Omental fat pad (tissue), 3 donors: ENCODE measurements at regions not wholly inside any gene's neighbourhood (a gene's known extent, or its start where the extent isn't known, plus 50 kb on each side); places are given as distances from the start of the nearest gene placed in this dataset.
A peak's percentile ranks its signal among the peaks of the same experiment; 100 is the strongest.

Experiments
- ATAC-seq: fragments of 150-250 bp; one replicate; pipeline ENCODE4 v1.9.1; 2016; ENCODE audit warnings: mild to moderate bottlenecking, moderate library complexity; ENCODE audit not compliant: low FRiP score
- DNase-seq: peaks from one replicate; pipeline ENCODE4 v3.0.0-alpha.2; 2019; ENCODE audit warnings: low spot score
- TF ChIP-seq, protein P1 (sequence below), 3 donors: fragments of 450-650 bp; IDR thresholded peaks; one replicate each; pipeline ENCODE4 v1.5.1; 2016 to 2017; ENCODE audit warnings: antibody characterized with exemption in 3 of 3, mild to moderate bottlenecking in 3 of 3, moderate library complexity in 2 of 3

GRCh38 chr4:111755571-111755970 lies 389.7 kb upstream of the FAM241A start:
- TF ChIP-seq, protein P1, sequence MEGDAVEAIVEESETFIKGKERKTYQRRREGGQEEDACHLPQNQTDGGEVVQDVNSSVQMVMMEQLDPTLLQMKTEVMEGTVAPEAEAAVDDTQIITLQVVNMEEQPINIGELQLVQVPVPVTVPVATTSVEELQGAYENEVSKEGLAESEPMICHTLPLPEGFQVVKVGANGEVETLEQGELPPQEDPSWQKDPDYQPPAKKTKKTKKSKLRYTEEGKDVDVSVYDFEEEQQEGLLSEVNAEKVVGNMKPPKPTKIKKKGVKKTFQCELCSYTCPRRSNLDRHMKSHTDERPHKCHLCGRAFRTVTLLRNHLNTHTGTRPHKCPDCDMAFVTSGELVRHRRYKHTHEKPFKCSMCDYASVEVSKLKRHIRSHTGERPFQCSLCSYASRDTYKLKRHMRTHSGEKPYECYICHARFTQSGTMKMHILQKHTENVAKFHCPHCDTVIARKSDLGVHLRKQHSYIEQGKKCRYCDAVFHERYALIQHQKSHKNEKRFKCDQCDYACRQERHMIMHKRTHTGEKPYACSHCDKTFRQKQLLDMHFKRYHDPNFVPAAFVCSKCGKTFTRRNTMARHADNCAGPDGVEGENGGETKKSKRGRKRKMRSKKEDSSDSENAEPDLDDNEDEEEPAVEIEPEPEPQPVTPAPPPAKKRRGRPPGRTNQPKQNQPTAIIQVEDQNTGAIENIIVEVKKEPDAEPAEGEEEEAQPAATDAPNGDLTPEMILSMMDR (IDR thresholded peaks at IDR 0.05): no peak
- no peak for ATAC-seq
- no peak for DNase-seq

GRCh38 chr4:111761531-111761930 lies 383.7 kb upstream of the FAM241A start:
- ATAC-seq (no peak), DNase-seq (no peak)
- TF ChIP-seq, protein P1 (IDR thresholded peaks at IDR 0.05): no peak

GRCh38 chr4:111770514-111770913 lies 374.7 kb upstream of the FAM241A start:
- TF ChIP-seq, protein P1 (IDR thresholded peaks at IDR 0.05): no peak
- ATAC-seq: no peak
- no peak for DNase-seq

DNA sequence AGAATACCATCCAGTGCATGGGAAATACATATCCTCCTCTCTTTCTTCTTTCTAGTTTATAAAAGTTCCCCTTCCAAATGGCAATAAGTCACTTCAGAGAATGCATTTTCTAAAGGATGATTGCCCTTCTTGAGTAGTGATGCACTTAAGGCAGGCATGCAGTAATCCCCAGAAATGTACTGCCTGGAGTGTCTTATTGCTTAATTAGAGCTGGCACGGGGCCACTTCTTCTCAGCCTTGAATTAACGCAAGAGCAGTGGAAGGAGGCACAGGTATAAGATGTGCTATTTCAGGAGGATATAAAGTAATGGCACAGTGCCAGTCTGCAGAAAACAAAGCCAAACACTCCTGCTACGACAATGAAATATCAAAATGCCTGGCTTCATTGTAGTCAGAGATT lies 371.4 kb upstream of the FAM241A start:
- ATAC-seq: no peak
- TF ChIP-seq, protein P1 (IDR thresholded peaks at IDR 0.05): no peak
- no peak for DNase-seq

GRCh38 chr4:111775556-111776297 lies 369.5 kb upstream of the FAM241A start:
- ATAC-seq (peak; percentile 69), DNase-seq (no peak)
- TF ChIP-seq, protein P1 (IDR thresholded peaks at IDR 0.05): no peak

DNA sequence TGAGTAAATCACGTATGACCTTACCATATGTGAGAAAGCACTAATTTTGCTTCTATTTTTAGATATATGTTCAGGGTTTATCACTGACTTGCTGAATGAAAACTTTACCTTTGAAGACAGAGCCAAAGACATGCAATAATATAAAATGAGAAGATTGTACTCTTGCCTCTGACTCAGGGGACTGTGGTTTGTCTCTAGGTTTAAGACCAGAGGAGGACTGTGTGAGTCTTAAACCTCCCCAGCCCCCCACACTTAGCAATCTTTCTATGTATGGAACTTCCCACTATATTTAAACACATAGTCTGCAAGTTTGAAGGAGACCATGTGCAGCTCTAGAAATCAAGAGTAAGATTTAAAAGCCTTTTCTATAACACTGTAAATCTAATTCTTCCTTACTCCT lies 368.7 kb upstream of the FAM241A start:
- TF ChIP-seq, protein P1 (IDR thresholded peaks at IDR 0.05): no peak
- no peak for ATAC-seq
- no peak for DNase-seq

- no peak for DNase-seq
- TF ChIP-seq, protein P1 (IDR thresholded peaks at IDR 0.05): no peak
- ATAC-seq: no peak
Observed at GRCh38 chr4:111778543-111778942, 366.7 kb upstream of the FAM241A start.
